ENCODE measurements at regions not wholly inside any gene's neighbourhood (a gene's known extent, or its start where the extent isn't known, plus 50 kb on each side); places are given as distances from the start of the nearest gene placed in this dataset.

DNA sequence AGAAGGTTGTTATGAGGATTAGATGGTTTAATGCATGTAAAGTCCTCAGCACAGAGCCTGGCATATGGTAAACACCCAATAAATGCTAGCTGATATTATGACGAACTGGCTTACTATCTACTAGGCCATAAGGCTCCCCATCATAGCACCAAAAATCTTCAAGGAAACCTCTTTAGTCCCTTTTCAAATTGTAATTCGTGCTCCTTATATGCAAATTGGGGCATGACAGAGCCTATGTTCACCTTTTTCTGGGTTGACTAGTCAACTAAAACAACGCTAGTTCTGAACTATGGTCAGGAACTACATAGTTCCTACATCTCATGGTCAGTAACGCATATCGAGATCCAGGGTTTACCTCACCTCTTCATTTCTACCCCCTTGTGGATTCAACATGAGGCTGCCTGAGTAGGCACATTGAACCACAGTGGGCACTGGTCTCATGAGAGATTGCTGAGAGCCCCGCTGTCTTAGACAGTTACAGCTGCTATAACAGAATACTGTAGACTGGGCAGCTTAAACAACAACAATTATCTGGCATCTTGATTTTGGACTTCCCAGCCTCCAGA, 97.2 kb upstream of the TNFAIP3 start:
- Histone ChIP-seq H3K27ac (no peak overlapping the region), H3K4me3 (no peak overlapping the region)
- TF ChIP-seq, protein P1, sequence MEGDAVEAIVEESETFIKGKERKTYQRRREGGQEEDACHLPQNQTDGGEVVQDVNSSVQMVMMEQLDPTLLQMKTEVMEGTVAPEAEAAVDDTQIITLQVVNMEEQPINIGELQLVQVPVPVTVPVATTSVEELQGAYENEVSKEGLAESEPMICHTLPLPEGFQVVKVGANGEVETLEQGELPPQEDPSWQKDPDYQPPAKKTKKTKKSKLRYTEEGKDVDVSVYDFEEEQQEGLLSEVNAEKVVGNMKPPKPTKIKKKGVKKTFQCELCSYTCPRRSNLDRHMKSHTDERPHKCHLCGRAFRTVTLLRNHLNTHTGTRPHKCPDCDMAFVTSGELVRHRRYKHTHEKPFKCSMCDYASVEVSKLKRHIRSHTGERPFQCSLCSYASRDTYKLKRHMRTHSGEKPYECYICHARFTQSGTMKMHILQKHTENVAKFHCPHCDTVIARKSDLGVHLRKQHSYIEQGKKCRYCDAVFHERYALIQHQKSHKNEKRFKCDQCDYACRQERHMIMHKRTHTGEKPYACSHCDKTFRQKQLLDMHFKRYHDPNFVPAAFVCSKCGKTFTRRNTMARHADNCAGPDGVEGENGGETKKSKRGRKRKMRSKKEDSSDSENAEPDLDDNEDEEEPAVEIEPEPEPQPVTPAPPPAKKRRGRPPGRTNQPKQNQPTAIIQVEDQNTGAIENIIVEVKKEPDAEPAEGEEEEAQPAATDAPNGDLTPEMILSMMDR (IDR thresholded peaks at IDR 0.05) = no peak
- DNase-seq (ENCODE audit: low spot score) = no peak

DNA sequence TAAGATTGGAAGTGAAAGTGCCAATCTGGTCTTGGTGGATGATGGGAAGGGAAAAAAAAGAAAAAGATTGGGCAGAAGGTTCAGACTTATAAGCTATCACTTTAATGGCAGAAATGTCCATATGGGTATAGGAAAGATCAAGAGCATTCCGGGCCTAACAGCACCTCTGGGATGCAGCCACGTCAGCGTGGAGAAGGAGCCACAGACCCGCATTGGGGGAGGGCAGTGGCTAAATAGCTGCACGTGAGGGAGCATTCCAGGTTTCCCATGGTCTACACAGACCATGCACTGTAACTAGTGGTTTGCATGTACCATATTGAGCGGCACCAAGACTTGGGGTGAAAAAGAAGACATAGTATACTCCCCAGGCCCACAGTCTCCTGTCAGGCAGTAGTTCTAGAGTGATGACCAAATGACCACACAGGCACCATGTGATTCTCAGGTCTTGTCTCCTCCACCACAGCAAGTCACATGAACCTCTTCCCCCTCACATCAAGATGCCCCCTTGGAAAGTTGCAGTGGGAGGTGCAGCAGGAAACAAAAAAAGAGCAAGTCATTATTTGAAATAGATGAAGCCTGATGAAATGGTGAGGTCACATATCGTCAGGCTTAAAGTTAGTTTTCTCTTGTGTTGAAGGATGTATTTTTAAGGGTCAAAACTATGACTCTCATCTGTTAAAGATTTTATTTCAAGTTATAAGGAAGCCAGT, 94.4 kb upstream of the TNFAIP3 start:
- no peak for DNase-seq (ENCODE audit: low spot score)
- H3K27ac ChIP-seq = no peak overlapping the region
- no peak overlapping the region for H3K4me3 ChIP-seq
- TF ChIP-seq, protein P1 (IDR thresholded peaks at IDR 0.05) = no peak

DNA sequence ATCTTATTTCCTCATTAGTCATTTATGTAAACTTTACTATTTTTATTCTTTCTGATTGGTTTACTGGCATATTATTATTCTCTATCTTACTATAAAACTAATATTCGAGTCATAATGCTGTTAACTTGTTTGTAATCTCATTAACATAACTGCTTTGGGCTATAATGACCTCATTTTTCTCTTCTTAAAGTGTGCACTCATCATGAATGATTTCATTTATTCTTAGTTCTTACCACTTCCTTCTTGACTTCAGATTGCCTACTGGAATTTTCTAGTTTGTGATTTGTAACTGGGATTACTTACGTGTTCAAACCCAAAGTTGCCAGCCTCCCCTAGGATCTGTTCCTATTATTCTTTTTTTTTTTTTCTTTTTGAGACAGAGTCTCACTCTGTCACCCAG, 91.8 kb upstream of the TNFAIP3 start:
- DNase-seq (ENCODE audit: low spot score) = no peak
- no peak overlapping the region for H3K4me3 ChIP-seq
- no peak overlapping the region for H3K27ac ChIP-seq
- TF ChIP-seq, protein P1 (IDR thresholded peaks at IDR 0.05) = no peak

DNA sequence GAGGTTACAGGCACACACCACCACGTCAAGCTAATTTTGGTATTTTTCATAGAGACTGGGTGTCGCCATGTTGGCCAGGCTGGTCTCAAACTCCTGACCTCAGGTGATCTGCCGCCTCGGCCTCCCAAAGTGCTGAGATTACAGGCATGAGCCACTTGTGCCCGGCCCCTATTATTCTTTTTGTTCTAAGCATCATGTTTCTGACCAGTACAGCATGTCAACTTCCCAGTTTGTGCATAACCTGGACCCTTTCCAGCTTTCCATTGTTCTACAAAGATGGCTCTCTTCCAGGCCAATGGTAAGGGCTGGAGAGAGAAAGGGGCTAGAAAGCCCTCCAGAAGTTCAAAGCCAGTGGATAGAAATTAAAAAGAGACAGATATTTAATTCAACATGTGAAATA, 91.3 kb upstream of the TNFAIP3 start:
- H3K4me3 ChIP-seq = no peak overlapping the region
- no peak for DNase-seq (ENCODE audit: low spot score)
- TF ChIP-seq, protein P1 (IDR thresholded peaks at IDR 0.05) = no peak
- no peak overlapping the region for H3K27ac ChIP-seq

DNA sequence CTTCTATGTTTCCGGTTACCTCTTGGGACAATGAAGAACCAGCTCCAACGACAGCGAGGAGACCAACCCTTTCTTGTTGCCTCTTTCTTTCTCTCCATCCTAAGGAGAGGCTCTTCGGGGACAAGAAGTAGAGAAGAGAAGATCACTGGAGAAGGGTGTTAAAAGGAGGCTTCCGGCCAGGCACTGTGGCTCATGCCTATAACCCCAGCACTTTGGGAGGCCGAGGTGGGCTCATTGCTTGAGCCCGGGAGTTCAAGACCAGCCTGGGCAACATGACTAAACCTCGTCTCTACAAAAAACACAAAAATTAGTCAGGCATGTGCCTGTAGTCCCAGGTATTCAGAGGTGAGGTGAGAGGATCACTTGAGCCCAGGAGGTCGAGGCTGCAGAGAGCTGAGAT, 90.8 kb upstream of the TNFAIP3 start:
- no peak for DNase-seq (ENCODE audit: low spot score)
- TF ChIP-seq, protein P1 (IDR thresholded peaks at IDR 0.05) = no peak
- Histone ChIP-seq H3K4me3 (no peak overlapping the region), H3K27ac (no peak overlapping the region)

DNA sequence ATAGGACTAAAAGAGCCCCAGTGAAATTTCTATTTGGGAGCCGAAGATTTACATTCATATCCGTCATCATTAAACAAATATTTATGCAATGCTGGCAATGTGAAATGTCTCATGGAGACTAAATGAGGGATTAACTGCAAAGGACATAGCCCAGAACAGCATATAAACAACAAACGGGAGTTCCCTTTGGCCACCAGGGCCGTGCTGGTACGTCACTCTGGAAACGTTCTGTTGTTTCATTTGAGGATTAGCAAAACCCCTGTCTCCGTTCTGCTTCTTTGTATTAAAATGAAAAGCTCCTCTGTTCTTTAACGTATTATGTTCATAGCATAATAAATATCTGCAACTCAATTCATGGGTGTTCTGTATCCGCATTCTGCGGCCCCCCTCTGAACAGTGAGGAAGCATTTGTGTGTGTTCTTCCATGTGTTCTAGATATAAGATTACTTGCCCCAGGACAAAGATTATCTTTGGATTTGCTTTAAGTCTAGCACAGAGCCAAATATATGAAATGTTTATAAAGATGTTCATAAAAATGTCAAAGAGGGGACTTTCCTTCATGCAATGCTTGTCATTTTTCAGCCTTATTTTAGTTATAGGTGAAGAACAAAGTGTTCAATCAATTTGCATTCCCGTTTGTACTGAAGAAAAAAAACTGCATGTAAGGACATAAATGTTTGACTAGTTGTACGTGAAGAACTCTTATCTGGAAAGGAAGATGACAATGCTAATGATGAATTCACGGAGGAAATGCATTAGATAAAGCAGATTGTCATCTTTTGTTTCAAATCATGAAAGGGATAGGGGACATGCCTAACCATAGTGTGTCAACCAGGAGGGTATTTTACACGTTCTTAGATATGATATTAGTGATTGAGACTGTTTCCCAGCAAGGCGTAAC, 90.0 kb upstream of the TNFAIP3 start:
- no peak for DNase-seq (ENCODE audit: low spot score)
- Histone ChIP-seq H3K27ac (no peak overlapping the region), H3K4me3 (no peak overlapping the region)
- TF ChIP-seq, protein P1 (IDR thresholded peaks at IDR 0.05) = no peak
